ENCODE measurements at regions not wholly inside any gene's neighbourhood (a gene's known extent, or its start where the extent isn't known, plus 50 kb on each side); places are given as distances from the start of the nearest gene placed in this dataset.

GRCh38 chr22:48357196-48357595, 1470.5 kb downstream of the BRD1 start:
- TF ChIP-seq POLR2AphosphoS5 (IDR thresholded peaks at IDR 0.05; ENCODE audit: borderline replicate concordance, low read depth, low read length): no peak
- TF ChIP-seq EZH2 (IDR thresholded peaks at IDR 0.05): no peak
- TF ChIP-seq FOXP2 (optimal IDR thresholded peaks at IDR 0.05; ENCODE audit: control extremely low read depth, extremely low read length, insufficient read depth): no peak
